ENCODE measurements at regions not wholly inside any gene's neighbourhood (a gene's known extent, or its start where the extent isn't known, plus 50 kb on each side); places are given as distances from the start of the nearest gene placed in this dataset.

GRCh38 chr4:108432418-108432817 lies 188.0 kb upstream of the RPL34 start:
- H3K4me3 ChIP-seq (ENCODE audit: low read depth, low read length): no peak overlapping the region
- TF ChIP-seq CTCF (IDR thresholded peaks at IDR 0.05; ENCODE audit: control insufficient read depth, extremely low read depth, insufficient read depth): no peak
- no peak for DNase-seq (ENCODE audit: low read depth)

- TF ChIP-seq CTCF (IDR thresholded peaks at IDR 0.05; ENCODE audit: control insufficient read depth, extremely low read depth, insufficient read depth): no peak
- no peak for DNase-seq (ENCODE audit: low read depth)
- no peak overlapping the region for H3K4me3 ChIP-seq (ENCODE audit: low read depth, low read length)
Observed at GRCh38 chr4:108431986-108432385, 188.4 kb upstream of the RPL34 start.

- no peak overlapping the region for H3K4me3 ChIP-seq (ENCODE audit: low read depth, low read length)
- no peak for TF ChIP-seq CTCF (IDR thresholded peaks at IDR 0.05; ENCODE audit: control insufficient read depth, extremely low read depth, insufficient read depth)
- DNase-seq (ENCODE audit: low read depth): no peak
Observed at GRCh38 chr4:108430921-108431320, 189.5 kb upstream of the RPL34 start.

GRCh38 chr4:108429662-108430061 lies 190.7 kb upstream of the RPL34 start:
- H3K4me3 ChIP-seq (ENCODE audit: low read depth, low read length): no peak overlapping the region
- no peak for DNase-seq (ENCODE audit: low read depth)
- TF ChIP-seq CTCF (IDR thresholded peaks at IDR 0.05; ENCODE audit: control insufficient read depth, extremely low read depth, insufficient read depth): no peak

GRCh38 chr4:108428923-108429322 lies 191.5 kb upstream of the RPL34 start:
- DNase-seq (ENCODE audit: low read depth): no peak
- no peak for TF ChIP-seq CTCF (IDR thresholded peaks at IDR 0.05; ENCODE audit: control insufficient read depth, extremely low read depth, insufficient read depth)
- no peak overlapping the region for H3K4me3 ChIP-seq (ENCODE audit: low read depth, low read length)

GRCh38 chr4:108427946-108428485 lies 192.4 kb upstream of the RPL34 start:
- TF ChIP-seq CTCF (IDR thresholded peaks at IDR 0.05; ENCODE audit: control insufficient read depth, extremely low read depth, insufficient read depth): no peak
- no peak overlapping the region for H3K4me3 ChIP-seq (ENCODE audit: low read depth, low read length)
- no peak for DNase-seq (ENCODE audit: low read depth)

GRCh38 chr4:108426493-108426892 lies 193.9 kb upstream of the RPL34 start:
- no peak overlapping the region for H3K4me3 ChIP-seq (ENCODE audit: low read depth, low read length)
- TF ChIP-seq CTCF (IDR thresholded peaks at IDR 0.05; ENCODE audit: control insufficient read depth, extremely low read depth, insufficient read depth): no peak
- no peak for DNase-seq (ENCODE audit: low read depth)

Data from LNCaP clone FGC (cell line).